GM12878 (cell line): ENCODE measurements at regions not wholly inside any gene's neighbourhood (a gene's known extent, or its start where the extent isn't known, plus 50 kb on each side); places are given as distances from the start of the nearest gene placed in this dataset.

Experiments
- ATAC-seq: fragments of 200-7000 bp; cut with Tn5 transposase; 3 replicates; pipeline ENCODE4 v1.9.1; 2020; ENCODE audit warnings: mild to moderate bottlenecking, moderate library complexity
- BruUV-seq: library from RNA; stranded (reverse); fragments of 400-500 nt; replicated peaks from 2 replicates; lab custom pipeline; 2021; lab: Mats Ljungman, UMichigan
- CTCF ChIA-PET: fragments of 300-600 bp; sonication (Branson Sonifier 250); formaldehyde crosslinking; extraction: SDS; loops from one replicate; lab custom pipeline; 2021; ENCODE audit warnings: inconsistent platforms; lab: Yijun Ruan, JAX
- POLR2A ChIA-PET: fragments of 350-600 bp; formaldehyde crosslinking; extraction: SDS; loops from one replicate; lab custom pipeline; 2021; ENCODE audit warnings: inconsistent platforms; lab: Charles Lee
- RAD21 ChIA-PET: fragments of 300-600 bp; sonication (Branson Sonifier 250); formaldehyde crosslinking; loops from one replicate; lab custom pipeline; 2023; ENCODE audit warnings: antibody characterized with exemption; ENCODE audit not compliant: unreplicated experiment; lab: Charles Lee
- SMC1A ChIA-PET: fragments of 300-600 bp; sonication (Branson Sonifier 250); formaldehyde crosslinking; loops from one replicate; lab custom pipeline; 2023; ENCODE audit not compliant: unreplicated experiment, uncharacterized antibody; lab: Charles Lee
- DNase-seq: peaks from one replicate; pipeline ENCODE4 v3.0.0-alpha.2; 2011; ENCODE audit warnings: low read depth, low spot score
- FAIRE-seq: peaks from 3 replicates; lab custom pipeline; 2011; peaks lifted over from hg19 to GRCh38; lab: Jason Lieb, UNC
- H2AFZ ChIP-seq: 2 replicates; pipeline ENCODE4 v1.6.0; 2011; ENCODE audit warnings: low read depth, low read length, control low read depth; ENCODE audit not compliant: control insufficient read depth
- H3K27ac ChIP-seq: 2 replicates; pipeline ENCODE4 v1.5.1; 2011; ENCODE audit warnings: control low read depth; ENCODE audit not compliant: control insufficient read depth, insufficient read depth
- H3K27me3 ChIP-seq, 2 experiments: replicated peaks in 1 of 2; 2 replicates each; pipeline versions ENCODE4 v1.6.0 to v1.6.1; 2011; ENCODE audit warnings: low read length in 1 of 2; ENCODE audit not compliant: control insufficient read depth in 2 of 2, insufficient read depth in 2 of 2
- H3K36me3 ChIP-seq, 2 experiments: 2 replicates each; pipeline ENCODE4 v1.5.1; 2011; ENCODE audit warnings: low read length in 1 of 2; ENCODE audit not compliant: control insufficient read depth in 2 of 2, insufficient read depth in 2 of 2
- H3K4me1 ChIP-seq: 2 replicates; pipeline ENCODE4 v1.6.1; 2011; ENCODE audit warnings: mild to moderate bottlenecking, low read length, moderate library complexity, mixed read lengths; ENCODE audit not compliant: control insufficient read depth, insufficient read depth
- H3K4me2 ChIP-seq: 2 replicates; pipeline ENCODE4 v1.6.0; 2011; ENCODE audit warnings: control low read depth; ENCODE audit not compliant: control insufficient read depth, insufficient read depth
- H3K4me3 ChIP-seq: fragments of 200-600 bp; sonication (generic); 2 replicates; pipeline ENCODE4 v1.5.1; 2016
- H3K79me2 ChIP-seq: 2 replicates; pipeline ENCODE4 v1.6.0; 2011; ENCODE audit warnings: low read length; ENCODE audit not compliant: control insufficient read depth, insufficient read depth
- H3K9ac ChIP-seq: 2 replicates; pipeline ENCODE4 v1.8.0; 2011; ENCODE audit warnings: low read length, control low read depth, mixed read lengths; ENCODE audit not compliant: control insufficient read depth, insufficient read depth
- H3K9me3 ChIP-seq: replicated peaks from 3 replicates; pipeline ENCODE4 v1.5.1; 2011; ENCODE audit warnings: mild to moderate bottlenecking, low read length; ENCODE audit not compliant: control insufficient read depth, insufficient read depth
- H4K20me1 ChIP-seq: 2 replicates; pipeline ENCODE4 v1.6.0; 2011; ENCODE audit not compliant: control insufficient read depth, insufficient read depth
- ASH2L ChIP-seq: fragments of 300-600, 200-600 bp; sonication (generic); IDR thresholded peaks from 2 replicates; pipeline ENCODE4 v1.6.1; 2017; ENCODE audit warnings: low read depth, mild to moderate bottlenecking, borderline replicate concordance
- CBX5 ChIP-seq: sonication (generic); IDR thresholded peaks from 2 replicates; pipeline ENCODE4 v1.6.1; 2016; ENCODE audit warnings: low read depth, moderate library complexity, mild to moderate bottlenecking, inconsistent platforms
- CTCF ChIP-seq, 3 experiments: IDR thresholded peaks in 2 of 3; conservative IDR thresholded peaks in 1 of 3; 2 replicates each; pipeline ENCODE4 v1.5.1; 2011; ENCODE audit warnings: low read depth in 3 of 3, low read length in 3 of 3, mild to moderate bottlenecking in 3 of 3, control low read depth in 2 of 3, moderate library complexity in 2 of 3, inconsistent platforms in 1 of 3, mixed read lengths in 1 of 3; ENCODE audit not compliant: control insufficient read depth in 2 of 3, insufficient read depth in 1 of 3; ENCODE audit errors: extremely low read depth in 1 of 3
- DPF2 ChIP-seq: fragments of 450-650 bp; IDR thresholded peaks from 2 replicates; pipeline ENCODE4 v1.6.1; 2017; ENCODE audit warnings: mild to moderate bottlenecking
- EGR1 ChIP-seq, 2 experiments: IDR thresholded peaks; 1 replicate in 1 of 2; 2 replicates in 1 of 2; pipeline ENCODE4 v1.6.1; 2011 to 2012; ENCODE audit warnings: low read depth in 2 of 2, low read length in 2 of 2, borderline replicate concordance in 1 of 2, mild to moderate bottlenecking in 1 of 2, moderate library complexity in 1 of 2
- HDGF ChIP-seq: fragments of 450-650 bp; IDR thresholded peaks from 2 replicates; pipeline ENCODE4 v1.6.1; 2016; ENCODE audit warnings: antibody characterized with exemption
- STAT3 ChIP-seq: IDR thresholded peaks from 2 replicates; pipeline ENCODE4 v1.6.1; 2011; ENCODE audit warnings: low read depth, low read length, improper control_type of control experiment
- USF1 ChIP-seq: IDR thresholded peaks from 2 replicates; pipeline ENCODE4 v1.6.1; 2011; ENCODE audit warnings: borderline replicate concordance, low read depth, mild to moderate bottlenecking, moderate library complexity, mixed read lengths, low read length; ENCODE audit not compliant: insufficient read depth; ENCODE audit errors: extremely low read length
- WGBS: methylation state at CpG from one replicate; pipeline ENCODE4 v1.1.6; 2016; ENCODE audit warnings: low lambda C conversion rate; ENCODE audit not compliant: insufficient replicate concordance, insufficient coverage; ENCODE audit errors: missing lambda C conversion rate; 5-methylcytosine and 5-hydroxymethylcytosine counted together
- in situ Hi-C: fragments of 300-500 bp; cut with MboI; formaldehyde crosslinking; loops from 9 replicates; pipeline ENCODE4 v1.14.3; 2018; ENCODE audit warnings: mixed read lengths
- intact Hi-C: fragments of 100-400 bp; cut with micrococcal nuclease; formaldehyde crosslinking; loops from one replicate; pipeline ENCODE4 v1.14.2; 2022; ENCODE audit not compliant: unreplicated experiment

GRCh38 chr1:22212400-22213233 is 69.7 kb upstream of the WNT4 start:
- WGBS = 31% methylated on average over 20 of the region's 20 CpGs
- TF ChIP-seq ASH2L (no peak), CTCF (IDR thresholded peaks at IDR 0.05 in 2 of 3, conservative IDR thresholded peaks at IDR 0.05 in 1 of 3; ENCODE audit: control insufficient read depth in 2 of 3, extremely low read depth in 1 of 3, insufficient read depth in 1 of 3, low read depth in 3 of 3, low read length in 3 of 3) (no peak), HDGF (no peak), CBX5 (no peak), STAT3 (no peak), USF1 (no peak), DPF2 (no peak), EGR1 (IDR thresholded peaks at IDR 0.05; ENCODE audit: borderline replicate concordance in 1 of 2, low read depth in 2 of 2, low read length in 2 of 2) (no peak)
- Histone ChIP-seq H3K4me2 (no peak overlapping the region), H3K9ac (no peak overlapping the region), H3K27ac (no peak overlapping the region), H3K79me2 (no peaks in the 10 kb centered on the region), H3K9me3 (no peaks in the 10 kb centered on the region), H4K20me1 (no peaks in the 10 kb centered on the region), H3K4me3 (no peak overlapping the region), H3K36me3 (no peaks in the 10 kb centered on the region), H2AFZ (no peak overlapping the region), H3K4me1 (no peaks in the 10 kb centered on the region), H3K27me3 (peaks cover 4 to 12% of the 10 kb centered on the region in 2 experiments; a peak in 3 of 4 replicates)
- BruUV-seq = no TSS peak
- in situ Hi-C loops (no loop called here), intact Hi-C loops (no loop called here)
- POLR2A ChIA-PET = no interaction called here
- ATAC-seq (no peak), FAIRE-seq (no peak), DNase-seq (no peak)
- CTCF ChIA-PET = no interaction called here
- SMC1A ChIA-PET = interaction anchor here (0.7 kb wide), 1 partner anchor 1310 kb away, joined by 3 read pairs; no protein-coding TSS in a partner anchor
- RAD21 ChIA-PET = no interaction called here
